ENCODE measurements at regions not wholly inside any gene's neighbourhood (a gene's known extent, or its start where the extent isn't known, plus 50 kb on each side); places are given as distances from the start of the nearest gene placed in this dataset.

- H3K36me3 ChIP-seq (ENCODE audit: insufficient read depth, low read length), result no peaks in the 10 kb centered on the region
- H3F3A ChIP-seq (ENCODE audit: insufficient read depth, low read length), result no peaks in the 10 kb centered on the region
- no peaks in the 10 kb centered on the region for H3K4me1 ChIP-seq (ENCODE audit: insufficient read depth, low read length, severe bottlenecking)
- peak overlapping the region; percentile 18; the same call in 1 of the 2 replicates for H2AFZ ChIP-seq (ENCODE audit: low read length)
- H4K20me1 ChIP-seq (ENCODE audit: insufficient read depth, low read length), result no peaks in the 10 kb centered on the region
- no peak overlapping the region for H3K4me2 ChIP-seq (ENCODE audit: low read length)
- no peak overlapping the region for H3K27ac ChIP-seq (ENCODE audit: low read depth, low read length, poor library complexity, severe bottlenecking)
- H3K9ac ChIP-seq (ENCODE audit: low read length), result no peak overlapping the region
- H3K27me3 ChIP-seq (ENCODE audit: insufficient read depth, low read length), result no peaks in the 10 kb centered on the region
- no peaks in the 10 kb centered on the region for H3K9me2 ChIP-seq (ENCODE audit: low read depth, low read length)
- TF ChIP-seq CTCF (IDR thresholded peaks at IDR 0.05; ENCODE audit: low read length) (no peak), EZH2 (IDR thresholded peaks at IDR 0.05; ENCODE audit: borderline replicate concordance, low read length) (no peak)
- no peak overlapping the region for H3K4me3 ChIP-seq (ENCODE audit: low read depth, low read length, poor library complexity, severe bottlenecking)
- H3K79me2 ChIP-seq (ENCODE audit: insufficient read depth, low read length), result no peaks in the 10 kb centered on the region
- no peaks in the 10 kb centered on the region for H3K9me3 ChIP-seq (ENCODE audit: low read length)
Measured at GRCh38 chr1:121471523-121471922, 286.7 kb downstream of the SRGAP2C start.

GRCh38 chr1:121472017-121472416, 287.2 kb downstream of the SRGAP2C start:
- H3K4me2 ChIP-seq (ENCODE audit: low read length), result no peak overlapping the region
- no peaks in the 10 kb centered on the region; the same call in 1 of the 2 replicates for H3K36me3 ChIP-seq (ENCODE audit: insufficient read depth, low read length)
- H3K9ac ChIP-seq (ENCODE audit: low read length), result no peak overlapping the region
- peak overlapping the region; percentile 18; the same call in 1 of the 2 replicates for H2AFZ ChIP-seq (ENCODE audit: low read length)
- no peak for TF ChIP-seq CTCF (IDR thresholded peaks at IDR 0.05; ENCODE audit: low read length)
- no peak for TF ChIP-seq EZH2 (IDR thresholded peaks at IDR 0.05; ENCODE audit: borderline replicate concordance, low read length)
- H3F3A ChIP-seq (ENCODE audit: insufficient read depth, low read length), result no peaks in the 10 kb centered on the region
- H3K27me3 ChIP-seq (ENCODE audit: insufficient read depth, low read length), result no peaks in the 10 kb centered on the region
- no peaks in the 10 kb centered on the region for H3K4me1 ChIP-seq (ENCODE audit: insufficient read depth, low read length, severe bottlenecking)
- H3K79me2 ChIP-seq (ENCODE audit: insufficient read depth, low read length), result no peaks in the 10 kb centered on the region
- no peaks in the 10 kb centered on the region for H3K9me2 ChIP-seq (ENCODE audit: low read depth, low read length)
- H3K9me3 ChIP-seq (ENCODE audit: low read length), result peaks cover 2% of the 10 kb centered on the region; the same call in 1 of the 2 replicates
- H4K20me1 ChIP-seq (ENCODE audit: insufficient read depth, low read length), result no peaks in the 10 kb centered on the region
- H3K27ac ChIP-seq (ENCODE audit: low read depth, low read length, poor library complexity, severe bottlenecking), result no peak overlapping the region
- no peak overlapping the region for H3K4me3 ChIP-seq (ENCODE audit: low read depth, low read length, poor library complexity, severe bottlenecking)

- H3K79me2 ChIP-seq (ENCODE audit: insufficient read depth, low read length), result no peaks in the 10 kb centered on the region
- H3K27ac ChIP-seq (ENCODE audit: low read depth, low read length, poor library complexity, severe bottlenecking), result no peak overlapping the region
- no peak overlapping the region for H3K4me3 ChIP-seq (ENCODE audit: low read depth, low read length, poor library complexity, severe bottlenecking)
- no peaks in the 10 kb centered on the region for H3F3A ChIP-seq (ENCODE audit: insufficient read depth, low read length)
- peaks cover 9% of the 10 kb centered on the region for H3K9me3 ChIP-seq (ENCODE audit: low read length)
- H2AFZ ChIP-seq (ENCODE audit: low read length), result no peak overlapping the region
- H3K4me2 ChIP-seq (ENCODE audit: low read length), result no peak overlapping the region
- no peaks in the 10 kb centered on the region for H3K4me1 ChIP-seq (ENCODE audit: insufficient read depth, low read length, severe bottlenecking)
- TF ChIP-seq CTCF (IDR thresholded peaks at IDR 0.05; ENCODE audit: low read length) (no peak), EZH2 (IDR thresholded peaks at IDR 0.05; ENCODE audit: borderline replicate concordance, low read length) (no peak)
- no peaks in the 10 kb centered on the region for H3K9me2 ChIP-seq (ENCODE audit: low read depth, low read length)
- H3K36me3 ChIP-seq (ENCODE audit: insufficient read depth, low read length), result no peaks in the 10 kb centered on the region
- H3K27me3 ChIP-seq (ENCODE audit: insufficient read depth, low read length), result no peaks in the 10 kb centered on the region
- no peak overlapping the region for H3K9ac ChIP-seq (ENCODE audit: low read length)
- no peaks in the 10 kb centered on the region for H4K20me1 ChIP-seq (ENCODE audit: insufficient read depth, low read length)
Measured at GRCh38 chr1:121483234-121483633, 298.5 kb downstream of the SRGAP2C start.

All from OCI-LY1 (cell line).